ENCODE measurements at regions not wholly inside any gene's neighbourhood (a gene's known extent, or its start where the extent isn't known, plus 50 kb on each side); places are given as distances from the start of the nearest gene placed in this dataset.

DNA sequence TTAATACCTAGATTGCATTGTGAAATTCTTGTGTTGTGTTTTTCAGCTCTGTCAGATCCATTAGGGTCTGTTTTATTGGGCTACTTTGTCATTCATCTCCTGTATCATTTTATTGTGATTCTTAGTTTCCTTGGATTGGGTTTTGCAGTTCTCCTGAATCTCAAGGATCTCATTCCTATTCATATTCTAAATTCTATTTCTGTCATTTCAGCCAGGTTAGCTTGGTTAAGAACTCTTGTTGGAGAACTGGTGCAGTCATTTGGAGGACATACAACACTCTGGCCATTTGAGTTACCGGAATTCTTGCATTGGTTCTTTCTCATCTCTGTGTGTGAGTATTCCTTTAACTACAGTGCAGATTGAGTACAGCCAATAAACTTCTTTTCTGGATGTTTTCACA is 159.6 kb downstream of the FAM78B start:
- Histone ChIP-seq H3K36me3 (ENCODE audit: control insufficient read depth in 1 of 2, insufficient read depth in 2 of 2, low read length in 2 of 2) (no peaks in the 10 kb centered on the region), H3K14ac (ENCODE audit: low read length) (no peak overlapping the region), H3K9ac (ENCODE audit: low read length) (no peak overlapping the region), H2AK5ac (ENCODE audit: low read length) (no peak overlapping the region), H3K4me3 (ENCODE audit: low read depth, low read length) (no peak overlapping the region), H4K8ac (ENCODE audit: low read depth, low read length) (no peak overlapping the region), H3K4me2 (ENCODE audit: low read length) (no peak overlapping the region), H2AFZ (ENCODE audit: insufficient read depth, low read length, poor library complexity) (no peak overlapping the region), H3K79me1 (ENCODE audit: low read length) (no peaks in the 10 kb centered on the region), H3K27ac (ENCODE audit: low read depth, low read length) (no peak overlapping the region), H2BK120ac (ENCODE audit: insufficient read depth, low read length, poor library complexity) (no peak overlapping the region), H4K91ac (ENCODE audit: low read depth, low read length) (no peak overlapping the region), H3K23ac (ENCODE audit: low read length) (no peak overlapping the region), H3K4me1 (ENCODE audit: control insufficient read depth in 1 of 2, insufficient read depth in 2 of 2, low read length in 2 of 2) (no peaks in the 10 kb centered on the region), H3K4ac (ENCODE audit: low read depth, low read length) (no peak overlapping the region), H3K27me3 (ENCODE audit: insufficient read depth, low read length) (no peaks in the 10 kb centered on the region), H2BK5ac (ENCODE audit: low read depth, low read length, poor library complexity) (no peak overlapping the region), H2BK12ac (ENCODE audit: low read length) (no peak overlapping the region), H3K18ac (ENCODE audit: low read length) (no peak overlapping the region), H4K12ac (ENCODE audit: low read depth, low read length) (no peak overlapping the region), H3K9me3 (ENCODE audit: insufficient read depth, low read depth, low read length) (peaks cover 3% of the 10 kb centered on the region), H3K79me2 (ENCODE audit: control insufficient read depth, insufficient read depth, low read length, poor library complexity) (no peaks in the 10 kb centered on the region)
- no CpG with 5 or more reads among the region's 1 CpG for whole genome bisulfite sequencing (ENCODE audit: extremely low coverage, insufficient coverage, insufficient read length)
- no peak for DNase-seq

DNA sequence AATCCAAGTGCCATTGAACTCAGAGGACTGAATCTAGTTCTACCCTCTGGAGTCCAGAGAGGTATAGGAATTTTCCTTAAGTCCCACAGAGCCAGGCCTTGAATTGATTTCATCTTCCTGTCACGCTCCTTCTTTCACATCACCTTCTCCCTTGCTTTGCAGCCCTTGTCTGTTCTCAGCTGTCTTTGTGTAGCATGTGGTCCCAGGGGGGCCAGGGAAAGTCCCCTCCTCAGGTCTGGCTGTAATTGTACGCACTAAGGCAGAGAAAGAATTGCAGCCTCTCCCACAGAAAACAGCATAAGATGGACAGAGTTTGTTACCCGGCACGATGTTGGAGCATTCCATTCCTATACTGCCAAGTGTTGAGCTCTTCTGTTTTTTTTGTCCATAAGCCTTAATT is 153.6 kb downstream of the FAM78B start:
- Histone ChIP-seq H3K4ac (ENCODE audit: low read depth, low read length) (no peak overlapping the region), H4K8ac (ENCODE audit: low read depth, low read length) (no peak overlapping the region), H3K27ac (ENCODE audit: low read depth, low read length) (no peak overlapping the region), H3K4me3 (ENCODE audit: low read depth, low read length) (no peak overlapping the region), H3K79me1 (ENCODE audit: low read length) (no peaks in the 10 kb centered on the region), H3K14ac (ENCODE audit: low read length) (no peak overlapping the region), H4K12ac (ENCODE audit: low read depth, low read length) (no peak overlapping the region), H2AFZ (ENCODE audit: insufficient read depth, low read length, poor library complexity) (no peak overlapping the region), H4K91ac (ENCODE audit: low read depth, low read length) (no peak overlapping the region), H2BK120ac (ENCODE audit: insufficient read depth, low read length, poor library complexity) (no peak overlapping the region), H3K23ac (ENCODE audit: low read length) (no peak overlapping the region), H2BK12ac (ENCODE audit: low read length) (no peak overlapping the region), H3K27me3 (ENCODE audit: insufficient read depth, low read length) (no peaks in the 10 kb centered on the region), H3K36me3 (ENCODE audit: control insufficient read depth in 1 of 2, insufficient read depth in 2 of 2, low read length in 2 of 2) (no peaks in the 10 kb centered on the region), H3K79me2 (ENCODE audit: control insufficient read depth, insufficient read depth, low read length, poor library complexity) (no peaks in the 10 kb centered on the region), H3K18ac (ENCODE audit: low read length) (no peak overlapping the region), H2BK5ac (ENCODE audit: low read depth, low read length, poor library complexity) (no peak overlapping the region), H3K9ac (ENCODE audit: low read length) (no peak overlapping the region), H3K4me1 (ENCODE audit: control insufficient read depth in 1 of 2, insufficient read depth in 2 of 2, low read length in 2 of 2) (no peaks in the 10 kb centered on the region), H3K9me3 (ENCODE audit: insufficient read depth, low read depth, low read length) (no peaks in the 10 kb centered on the region), H3K4me2 (ENCODE audit: low read length) (no peak overlapping the region), H2AK5ac (ENCODE audit: low read length) (no peak overlapping the region)
- DNase-seq, result no peak
- no CpG with 5 or more reads among the region's 4 CpGs for WGBS (ENCODE audit: extremely low coverage, insufficient coverage, insufficient read length)

DNA sequence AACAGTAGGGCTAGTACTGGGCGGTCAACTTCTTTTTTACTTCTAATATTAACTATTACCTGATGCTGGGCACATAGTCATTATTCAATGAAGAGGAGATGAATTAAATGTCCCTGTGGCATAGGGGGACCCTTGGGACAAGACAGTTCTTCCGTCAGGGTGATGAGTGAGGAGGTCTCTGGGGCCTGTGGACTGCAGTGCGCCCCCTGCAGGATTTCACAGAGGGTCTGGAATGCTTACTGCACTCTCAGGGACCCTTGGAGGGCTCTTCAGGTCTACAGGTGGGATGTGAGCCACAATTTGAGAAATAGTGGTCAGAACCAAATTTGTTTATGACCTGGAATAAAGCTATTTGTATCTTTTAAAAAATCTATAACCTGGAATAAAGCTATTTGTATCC is 149.4 kb downstream of the FAM78B start:
- no peaks in the 10 kb centered on the region for H3K27me3 ChIP-seq (ENCODE audit: insufficient read depth, low read length)
- no peak overlapping the region for H3K4me3 ChIP-seq (ENCODE audit: low read depth, low read length)
- no peak overlapping the region for H2AFZ ChIP-seq (ENCODE audit: insufficient read depth, low read length, poor library complexity)
- H4K91ac ChIP-seq (ENCODE audit: low read depth, low read length), result no peak overlapping the region
- H3K23ac ChIP-seq (ENCODE audit: low read length), result no peak overlapping the region
- H3K79me1 ChIP-seq (ENCODE audit: low read length), result no peaks in the 10 kb centered on the region
- no peaks in the 10 kb centered on the region for H3K9me3 ChIP-seq (ENCODE audit: insufficient read depth, low read depth, low read length)
- no peak overlapping the region for H2BK120ac ChIP-seq (ENCODE audit: insufficient read depth, low read length, poor library complexity)
- H3K36me3 ChIP-seq (ENCODE audit: control insufficient read depth in 1 of 2, insufficient read depth in 2 of 2, low read length in 2 of 2), result no peaks in the 10 kb centered on the region
- no peak overlapping the region for H3K14ac ChIP-seq (ENCODE audit: low read length)
- no peak for DNase-seq
- no peak overlapping the region for H4K8ac ChIP-seq (ENCODE audit: low read depth, low read length)
- no peak overlapping the region for H2BK5ac ChIP-seq (ENCODE audit: low read depth, low read length, poor library complexity)
- no peak overlapping the region for H3K18ac ChIP-seq (ENCODE audit: low read length)
- no peak overlapping the region for H3K4ac ChIP-seq (ENCODE audit: low read depth, low read length)
- no CpG with 5 or more reads among the region's 3 CpGs for WGBS (ENCODE audit: extremely low coverage, insufficient coverage, insufficient read length)
- H3K27ac ChIP-seq (ENCODE audit: low read depth, low read length), result no peak overlapping the region
- no peak overlapping the region for H4K12ac ChIP-seq (ENCODE audit: low read depth, low read length)
- no peak overlapping the region for H2AK5ac ChIP-seq (ENCODE audit: low read length)
- H3K9ac ChIP-seq (ENCODE audit: low read length), result no peak overlapping the region
- no peak overlapping the region for H2BK12ac ChIP-seq (ENCODE audit: low read length)
- H3K4me2 ChIP-seq (ENCODE audit: low read length), result no peak overlapping the region
- no peaks in the 10 kb centered on the region for H3K79me2 ChIP-seq (ENCODE audit: control insufficient read depth, insufficient read depth, low read length, poor library complexity)
- no peaks in the 10 kb centered on the region for H3K4me1 ChIP-seq (ENCODE audit: control insufficient read depth in 1 of 2, insufficient read depth in 2 of 2, low read length in 2 of 2)

Measured in trophoblast cell (in vitro differentiated cells and primary cell).